AG09309 (cell line): ENCODE measurements at regions not wholly inside any gene's neighbourhood (a gene's known extent, or its start where the extent isn't known, plus 50 kb on each side); places are given as distances from the start of the nearest gene placed in this dataset.

Source experiments
- DNase-seq: peaks from one replicate; pipeline ENCODE4 v3.0.0-alpha.2; 2010; ENCODE audit warnings: low read depth
- H3K4me3 ChIP-seq: 2 replicates; pipeline ENCODE4 v1.5.1; 2011; ENCODE audit warnings: mild to moderate bottlenecking, low read depth, low read length, moderate library complexity; ENCODE audit not compliant: control insufficient read depth
- TF ChIP-seq, protein P1 (sequence below): IDR thresholded peaks from 2 replicates; pipeline ENCODE4 v1.5.1; 2011; ENCODE audit warnings: mild to moderate bottlenecking, low read depth, low read length, inconsistent platforms; ENCODE audit not compliant: insufficient read depth, control insufficient read depth; ENCODE audit errors: missing control alignments

DNA sequence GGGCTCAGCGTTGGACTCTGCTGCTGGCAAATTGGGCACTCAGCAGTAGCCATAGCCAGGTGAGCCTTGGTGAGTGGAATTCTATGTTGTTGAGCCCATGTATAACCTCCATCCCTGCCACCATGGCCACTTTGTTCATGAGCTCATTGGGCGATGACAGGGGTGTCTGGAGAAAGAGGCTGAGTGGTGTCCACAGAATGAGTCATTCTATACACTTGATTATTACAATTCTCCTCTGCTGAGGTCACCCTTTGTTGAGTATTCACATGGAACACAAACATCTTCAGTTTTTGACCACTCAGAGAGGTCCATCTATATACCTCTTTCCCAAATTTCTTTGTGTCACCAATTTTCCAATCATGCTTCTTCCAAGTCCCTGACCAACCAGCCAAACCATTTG lies 1341.7 kb downstream of the PCDH7 start:
- DNase-seq: no peak
- TF ChIP-seq, protein P1, sequence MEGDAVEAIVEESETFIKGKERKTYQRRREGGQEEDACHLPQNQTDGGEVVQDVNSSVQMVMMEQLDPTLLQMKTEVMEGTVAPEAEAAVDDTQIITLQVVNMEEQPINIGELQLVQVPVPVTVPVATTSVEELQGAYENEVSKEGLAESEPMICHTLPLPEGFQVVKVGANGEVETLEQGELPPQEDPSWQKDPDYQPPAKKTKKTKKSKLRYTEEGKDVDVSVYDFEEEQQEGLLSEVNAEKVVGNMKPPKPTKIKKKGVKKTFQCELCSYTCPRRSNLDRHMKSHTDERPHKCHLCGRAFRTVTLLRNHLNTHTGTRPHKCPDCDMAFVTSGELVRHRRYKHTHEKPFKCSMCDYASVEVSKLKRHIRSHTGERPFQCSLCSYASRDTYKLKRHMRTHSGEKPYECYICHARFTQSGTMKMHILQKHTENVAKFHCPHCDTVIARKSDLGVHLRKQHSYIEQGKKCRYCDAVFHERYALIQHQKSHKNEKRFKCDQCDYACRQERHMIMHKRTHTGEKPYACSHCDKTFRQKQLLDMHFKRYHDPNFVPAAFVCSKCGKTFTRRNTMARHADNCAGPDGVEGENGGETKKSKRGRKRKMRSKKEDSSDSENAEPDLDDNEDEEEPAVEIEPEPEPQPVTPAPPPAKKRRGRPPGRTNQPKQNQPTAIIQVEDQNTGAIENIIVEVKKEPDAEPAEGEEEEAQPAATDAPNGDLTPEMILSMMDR: no peak
- H3K4me3 ChIP-seq: no peak overlapping the region

- TF ChIP-seq, protein P1: no peak
- no peak for DNase-seq
- H3K4me3 ChIP-seq: no peak overlapping the region
These were observed 1353.4 kb downstream of the PCDH7 start for GRCh38 chr4:32073542-32073941.

DNA sequence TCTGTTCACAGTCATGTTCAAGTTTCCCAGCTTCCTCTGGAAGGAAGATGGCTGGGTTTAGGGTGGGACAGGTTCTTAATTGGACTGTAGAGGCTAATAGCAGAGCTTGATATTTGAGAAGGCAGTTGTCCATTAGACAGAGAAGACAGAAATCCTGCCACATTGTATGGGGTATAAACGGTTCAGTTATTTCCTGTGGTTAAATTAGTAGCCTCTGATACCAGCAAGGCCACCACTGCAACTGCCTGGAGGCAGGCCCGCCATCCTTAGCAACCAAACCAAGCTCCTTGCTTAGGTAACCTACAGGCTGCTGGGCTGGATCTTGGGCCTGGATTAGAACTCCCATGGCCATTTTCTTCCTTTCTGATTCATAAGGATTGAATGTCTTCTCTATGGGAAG lies 1367.0 kb downstream of the PCDH7 start:
- DNase-seq: no peak
- TF ChIP-seq, protein P1: no peak
- no peak overlapping the region for H3K4me3 ChIP-seq

DNA sequence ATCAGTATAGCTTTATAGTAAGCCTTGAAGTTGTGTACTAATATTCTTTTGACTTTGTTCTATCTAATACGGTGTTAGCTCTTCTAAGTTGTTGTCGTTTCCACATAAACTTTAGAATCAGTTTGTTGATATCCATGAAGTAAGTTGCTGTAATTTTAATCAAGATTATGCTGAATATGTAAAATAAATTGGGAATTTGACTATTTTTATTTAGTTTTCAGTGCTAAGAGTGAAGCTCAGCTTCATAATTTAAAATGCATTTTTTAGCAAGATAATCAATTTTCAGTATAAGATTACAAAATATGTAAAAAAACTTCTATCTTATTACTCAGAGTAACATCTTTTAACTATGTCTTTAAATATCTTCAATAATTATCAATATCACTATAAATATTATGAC lies 1374.8 kb downstream of the PCDH7 start:
- no peak overlapping the region for H3K4me3 ChIP-seq
- TF ChIP-seq, protein P1: no peak
- DNase-seq: no peak

GRCh38 chr4:32102896-32103295 lies 1382.7 kb downstream of the PCDH7 start:
- no peak overlapping the region for H3K4me3 ChIP-seq
- no peak for DNase-seq
- TF ChIP-seq, protein P1: no peak

DNA sequence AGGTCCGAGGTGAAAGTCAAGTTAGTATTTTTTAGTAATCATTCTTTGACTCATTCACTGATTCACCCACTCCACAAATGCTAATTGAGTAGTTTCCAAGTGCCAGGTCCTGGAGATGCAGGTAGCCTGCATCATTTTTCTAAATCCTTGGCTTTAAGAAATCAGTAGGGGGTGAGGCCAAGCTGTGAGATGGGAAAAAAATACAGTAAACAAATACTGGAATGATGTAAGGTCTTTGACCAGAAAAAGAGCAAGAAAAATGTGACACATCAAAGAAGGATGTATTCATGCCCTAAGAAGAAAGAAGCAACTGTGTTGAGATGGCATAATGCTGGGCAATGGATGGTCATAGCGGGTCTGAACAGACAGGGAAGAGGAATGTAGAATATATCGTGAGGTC lies 1386.6 kb downstream of the PCDH7 start:
- TF ChIP-seq, protein P1: no peak
- DNase-seq: no peak
- H3K4me3 ChIP-seq: no peak overlapping the region

DNA sequence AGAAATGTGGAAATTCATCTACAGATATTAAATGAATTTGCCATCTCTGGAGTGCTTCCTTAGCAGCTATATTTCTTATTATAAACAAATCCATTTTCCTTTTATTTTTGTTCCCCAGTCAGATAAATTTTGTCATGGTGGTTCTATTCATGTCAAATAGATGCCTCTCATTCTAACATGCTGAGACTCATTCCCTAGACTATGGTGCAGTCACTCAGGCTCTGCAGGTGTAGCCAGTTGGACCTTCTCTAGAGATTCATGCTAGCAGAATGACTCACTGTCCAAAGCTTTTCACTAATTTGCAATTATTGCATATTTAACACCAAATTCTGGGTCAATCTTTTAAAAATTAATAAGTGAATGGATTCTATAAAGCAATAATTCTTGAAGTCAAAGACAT lies 1392.7 kb downstream of the PCDH7 start:
- TF ChIP-seq, protein P1: no peak
- no peak for DNase-seq
- no peak overlapping the region for H3K4me3 ChIP-seq
